ENCODE measurements at regions not wholly inside any gene's neighbourhood (a gene's known extent, or its start where the extent isn't known, plus 50 kb on each side); places are given as distances from the start of the nearest gene placed in this dataset.
"Not testable (repeated sequence)": the region's sequence is repeated elsewhere in the genome, so short reads cannot be mapped to it uniquely, and the experiment has no call there.

DNA sequence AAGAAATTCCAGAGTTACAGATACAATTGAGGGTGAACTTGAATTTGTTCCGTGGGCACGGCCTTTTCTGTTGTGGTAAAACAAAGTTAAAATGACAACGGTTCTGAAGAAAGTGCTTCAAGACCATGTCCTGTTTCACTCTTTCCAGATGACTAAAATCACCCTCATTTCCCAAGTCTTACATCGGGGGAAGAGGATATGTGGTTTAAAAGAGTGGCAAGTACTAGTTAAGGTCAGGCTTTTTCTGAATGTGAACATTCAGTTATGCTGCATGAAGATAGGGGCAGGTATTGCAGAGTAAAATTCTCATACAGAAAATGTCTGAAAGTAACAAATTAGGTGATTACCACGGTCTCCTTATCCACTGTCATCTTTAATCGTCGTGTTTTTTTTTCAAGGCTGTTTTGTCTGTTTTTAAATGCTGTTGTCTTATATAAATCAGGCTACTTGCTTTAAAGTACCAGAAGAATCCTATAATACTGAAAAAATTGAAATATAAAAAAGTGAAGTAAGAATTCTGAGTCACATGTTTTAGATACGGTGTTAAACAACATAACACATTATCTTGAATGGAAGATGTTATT, 236.6 kb upstream of the PLGLB2 start:
- intact Hi-C loops (cut with micrococcal nuclease); ATAC-seq; DNase-seq: not testable (repeated sequence)

DNA sequence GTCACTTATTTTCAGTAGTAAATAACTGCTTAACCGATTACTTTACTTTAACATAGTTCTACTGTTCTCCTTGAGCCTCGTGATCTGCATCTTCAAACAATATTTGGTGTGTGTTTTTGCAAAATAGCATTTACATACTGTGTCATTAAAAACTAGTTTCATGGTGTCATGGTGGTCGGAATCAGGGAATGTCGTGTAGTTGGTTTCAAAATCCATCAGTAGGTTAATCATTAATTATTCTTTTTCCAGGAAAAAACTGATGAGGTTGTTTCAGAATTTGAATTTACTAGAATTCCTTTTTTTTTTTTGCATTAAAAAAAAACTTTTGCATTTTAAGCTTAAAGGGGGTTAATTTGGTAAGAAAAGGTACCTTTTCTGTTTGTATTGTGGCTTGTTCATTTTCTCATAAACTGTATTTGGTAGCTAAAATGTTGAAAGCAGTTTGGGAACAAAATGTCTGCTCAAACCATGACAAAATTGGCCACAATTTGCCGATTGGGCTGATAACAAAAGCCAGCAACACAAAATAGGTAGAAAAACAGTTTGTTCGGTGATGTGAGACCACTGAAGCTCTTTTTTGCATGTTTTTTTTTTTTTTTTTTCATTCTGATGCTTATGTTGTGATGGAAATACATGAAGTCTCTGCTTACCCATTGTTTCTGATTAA, 234.9 kb upstream of the PLGLB2 start:
- ATAC-seq; intact Hi-C loops (cut with micrococcal nuclease); DNase-seq: not testable (repeated sequence)

DNA sequence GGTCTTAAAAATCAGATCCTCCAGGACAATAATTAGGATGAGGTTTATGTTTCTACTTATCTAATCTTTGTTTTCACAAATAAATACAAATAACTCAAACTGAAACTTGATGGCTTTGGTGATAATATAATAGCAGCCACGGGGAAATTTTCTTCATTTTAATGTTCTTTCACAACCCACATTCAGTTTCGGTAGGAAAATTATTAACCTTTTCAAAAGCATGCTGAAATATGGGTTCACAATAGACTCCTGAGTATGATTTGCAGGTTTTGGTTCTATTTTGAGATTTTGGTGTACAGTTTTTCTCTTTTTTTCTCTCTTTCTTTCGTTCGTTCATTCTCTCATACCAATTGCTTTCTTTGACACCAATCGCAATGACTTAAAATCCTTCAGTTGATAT, 233.9 kb upstream of the PLGLB2 start:
- intact Hi-C loops (cut with micrococcal nuclease), result not testable (repeated sequence)

DNA sequence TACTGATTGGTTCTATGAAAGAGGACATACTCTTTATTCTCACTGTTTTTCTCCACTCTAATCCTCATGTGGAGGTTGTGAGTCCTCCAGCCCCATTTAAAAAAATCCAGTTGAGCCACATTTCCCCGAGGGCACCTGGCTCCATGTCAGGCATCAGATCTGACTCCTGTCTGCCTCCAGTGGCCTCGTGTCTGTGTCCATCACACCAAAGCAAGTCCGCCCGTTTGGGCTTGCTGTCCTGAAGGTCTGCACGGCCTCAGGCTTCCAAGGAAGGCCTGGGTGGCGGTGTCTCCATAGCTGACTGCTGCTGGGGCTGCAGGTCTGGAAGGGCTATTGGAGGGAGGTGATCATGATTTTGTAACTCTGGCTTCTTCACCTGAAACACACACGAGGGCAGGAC, 233.4 kb upstream of the PLGLB2 start:
- DNase-seq; ATAC-seq; intact Hi-C loops (cut with micrococcal nuclease): not testable (repeated sequence)

More for the DNA sequence above, 233.9 kb upstream of the PLGLB2 start:
- DNase-seq, ATAC-seq: not testable (repeated sequence)

DNA sequence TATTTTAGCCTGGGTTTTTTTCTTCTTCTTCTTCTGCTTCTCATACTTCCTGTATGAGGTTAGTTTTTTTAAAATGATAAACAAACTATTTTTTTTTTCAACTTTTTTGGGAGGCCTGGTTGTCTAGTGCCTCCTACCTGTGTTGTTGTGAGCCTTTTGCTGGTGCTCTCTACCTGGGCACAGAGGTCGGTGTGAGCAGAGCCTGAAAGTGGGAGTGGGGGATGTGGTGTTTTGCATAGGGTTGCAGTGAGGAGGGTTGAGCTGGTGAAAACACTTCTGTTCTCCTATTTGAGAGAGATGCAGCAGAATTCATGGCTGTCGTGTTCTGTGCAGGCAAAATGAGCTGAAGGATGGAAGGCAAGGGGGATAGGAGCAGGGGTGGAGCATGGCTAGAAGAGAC, 232.7 kb upstream of the PLGLB2 start:
- DNase-seq; ATAC-seq; intact Hi-C loops (cut with micrococcal nuclease): not testable (repeated sequence)

DNA sequence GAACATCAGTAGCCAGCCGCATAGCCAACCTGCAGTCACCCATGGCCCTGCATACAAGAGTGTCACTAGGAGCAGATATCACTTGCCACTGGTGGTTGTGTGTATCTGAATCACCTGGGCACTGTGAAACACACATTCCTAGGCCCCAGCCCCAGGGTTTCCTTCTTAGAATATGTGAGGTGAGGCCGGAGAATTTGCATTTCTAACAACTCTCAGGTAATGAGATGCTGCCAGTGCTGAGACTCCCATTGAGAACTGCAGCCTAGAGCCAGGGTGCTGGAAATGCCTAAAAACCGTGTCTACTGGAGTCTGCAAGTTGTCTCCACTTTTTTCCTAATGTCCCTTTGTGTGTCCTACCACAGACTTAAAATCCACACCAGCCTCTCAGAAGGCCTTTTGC, 232.0 kb upstream of the PLGLB2 start:
- ATAC-seq; intact Hi-C loops (cut with micrococcal nuclease): not testable (repeated sequence)

DNA sequence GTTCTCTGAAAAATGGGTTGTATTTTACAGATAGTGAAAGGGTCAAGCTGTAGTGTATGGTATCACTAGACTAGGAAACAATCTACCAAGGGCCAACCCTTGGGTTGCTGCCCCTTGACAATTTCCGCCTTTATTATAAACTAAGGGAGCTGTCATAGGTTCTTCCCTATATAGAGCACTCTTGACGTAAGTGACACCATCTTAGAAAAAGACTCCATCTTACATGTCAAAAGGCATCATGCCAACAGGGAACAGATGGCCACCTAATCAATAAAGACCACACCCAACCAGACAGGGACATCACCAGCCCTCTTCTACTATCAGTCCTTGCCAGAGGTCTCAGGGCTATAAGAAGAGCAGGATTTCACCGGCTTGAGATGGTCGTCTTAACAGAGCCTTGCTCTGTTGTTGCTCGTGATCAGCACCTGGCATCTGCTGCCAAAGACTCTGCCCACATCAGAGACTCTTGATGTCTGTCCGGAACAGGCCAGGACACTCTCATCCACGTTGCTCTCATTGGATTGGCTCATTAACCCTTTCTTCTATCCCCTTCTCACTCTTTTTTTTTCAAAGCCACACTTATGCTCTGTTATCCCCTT, 231.4 kb upstream of the PLGLB2 start:
- ATAC-seq; DNase-seq; intact Hi-C loops (cut with micrococcal nuclease): not testable (repeated sequence)

More for the DNA sequence above, 232.0 kb upstream of the PLGLB2 start:
- not testable (repeated sequence) for DNase-seq

DNA sequence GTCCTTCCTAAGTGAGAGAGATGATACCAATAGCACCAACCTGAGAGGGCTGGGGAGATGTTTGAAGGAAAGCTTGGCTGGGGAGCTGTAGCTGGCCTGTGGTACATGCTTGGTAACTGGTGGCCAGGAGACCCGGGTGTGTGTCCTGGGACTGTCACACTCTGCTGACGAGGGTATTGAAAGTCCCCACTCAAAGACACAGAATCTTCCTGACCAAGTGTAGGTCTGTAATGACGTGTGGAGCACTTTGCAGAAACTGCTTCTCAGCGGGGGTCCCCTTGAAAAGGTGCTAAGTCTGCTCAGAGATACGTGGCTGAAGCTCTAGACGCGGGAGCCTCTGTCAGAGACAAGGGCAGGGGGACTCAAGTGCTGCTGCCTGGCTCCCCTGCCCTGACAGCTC, 230.4 kb upstream of the PLGLB2 start:
- DNase-seq; ATAC-seq; intact Hi-C loops (cut with micrococcal nuclease): not testable (repeated sequence)

DNA sequence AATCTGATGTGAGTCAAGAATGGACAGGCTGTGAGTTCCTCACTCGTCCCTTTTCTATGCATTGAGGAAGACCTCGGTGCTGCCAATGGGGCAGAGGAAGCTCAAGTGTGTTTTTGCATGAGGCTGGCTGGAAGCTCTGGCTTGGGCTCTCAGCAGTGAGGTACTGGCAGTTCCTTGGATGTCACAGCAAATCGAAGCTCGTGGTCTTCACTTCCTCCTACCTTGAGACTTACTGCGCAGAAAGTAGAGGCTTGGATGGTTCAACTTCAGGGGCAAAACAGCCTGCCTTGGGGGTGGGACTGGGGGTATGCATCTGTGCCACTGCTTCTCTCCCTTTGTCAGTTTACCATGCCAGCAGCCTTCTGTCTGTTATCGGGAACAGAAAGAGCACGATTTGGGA, 229.8 kb upstream of the PLGLB2 start:
- ATAC-seq; intact Hi-C loops (cut with micrococcal nuclease); DNase-seq: not testable (repeated sequence)

DNA sequence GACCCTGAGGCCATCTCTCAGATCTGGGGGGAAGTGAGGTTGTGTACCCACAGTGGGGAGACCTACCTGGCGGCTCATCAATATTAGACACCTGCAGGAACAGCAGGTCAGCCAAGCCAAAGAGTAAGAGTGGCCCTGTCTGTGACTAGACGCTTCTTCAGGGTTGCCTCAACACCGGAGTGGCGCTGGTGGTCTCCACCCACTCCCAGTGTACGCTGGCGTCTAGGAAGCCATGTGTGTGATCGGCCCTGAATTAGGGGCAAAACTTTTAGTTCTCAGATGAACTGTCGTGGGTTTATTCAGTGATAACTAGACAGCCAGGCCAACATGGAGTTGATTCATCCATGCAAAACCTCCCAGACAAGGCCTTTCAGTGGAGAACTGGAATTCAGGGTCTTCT, 229.3 kb upstream of the PLGLB2 start:
- intact Hi-C loops (cut with micrococcal nuclease); DNase-seq; ATAC-seq: not testable (repeated sequence)

DNA sequence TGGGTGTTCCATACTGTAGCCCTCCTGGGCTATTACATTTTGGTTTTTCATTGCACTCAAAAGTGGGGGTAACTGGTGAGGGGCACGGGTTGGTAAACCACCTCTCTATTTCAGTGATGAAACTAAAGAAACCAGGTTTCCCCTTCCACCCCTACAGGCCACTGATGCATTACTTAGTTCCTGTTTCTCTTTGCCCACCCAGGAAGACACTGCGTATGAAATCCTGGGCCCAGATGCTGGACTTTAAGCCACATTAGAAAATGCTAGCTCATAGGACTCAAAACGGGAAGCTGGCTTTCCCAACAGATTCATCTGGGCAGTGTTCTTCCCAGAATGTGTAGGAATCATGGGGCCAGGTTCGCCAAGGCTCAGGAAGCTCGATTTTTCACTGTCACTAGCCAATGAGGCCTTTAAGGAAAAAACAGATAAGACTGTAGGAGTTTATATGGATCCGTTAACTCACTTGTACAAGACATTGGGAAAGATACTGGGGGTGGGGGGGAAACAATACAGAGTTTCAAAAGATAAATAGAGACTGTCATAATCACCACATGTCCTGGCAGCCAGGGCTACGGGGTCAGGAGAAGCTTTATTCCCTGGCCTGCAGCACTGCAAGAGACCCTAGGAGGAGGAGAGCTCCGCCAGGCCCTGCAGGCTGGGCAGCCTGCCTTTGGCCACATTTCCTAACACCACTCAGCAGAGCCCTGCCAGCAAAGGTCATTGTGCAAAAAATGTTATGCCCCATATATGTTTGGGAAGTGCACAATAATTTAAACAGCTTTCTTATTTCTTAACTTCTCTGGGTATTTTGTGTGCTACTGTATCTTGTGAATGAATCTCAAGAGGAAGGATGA, 228.5 kb upstream of the PLGLB2 start:
- intact Hi-C loops (cut with micrococcal nuclease); DNase-seq: not testable (repeated sequence)
- peak; percentile 47 for ATAC-seq

DNA sequence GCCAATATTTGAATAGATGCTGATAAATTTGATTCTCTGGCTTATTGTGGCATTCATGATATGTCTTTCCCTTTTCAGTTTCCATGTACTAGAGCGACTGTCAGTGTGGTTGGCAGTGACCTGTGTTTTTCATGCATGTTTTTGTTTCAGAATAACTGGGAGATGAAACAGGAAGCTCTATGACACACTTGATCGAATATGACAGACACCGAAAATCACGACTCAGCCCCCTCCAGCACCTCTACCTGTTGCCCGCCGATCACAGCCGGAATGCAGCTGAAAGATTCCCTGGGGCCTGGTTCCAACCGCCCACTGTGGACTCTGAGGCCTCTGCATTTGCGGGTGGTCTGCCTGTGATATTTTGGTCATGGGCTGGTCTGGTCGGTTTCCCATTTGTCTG, 226.8 kb upstream of the PLGLB2 start:
- ATAC-seq; intact Hi-C loops (cut with micrococcal nuclease); DNase-seq: not testable (repeated sequence)

DNA sequence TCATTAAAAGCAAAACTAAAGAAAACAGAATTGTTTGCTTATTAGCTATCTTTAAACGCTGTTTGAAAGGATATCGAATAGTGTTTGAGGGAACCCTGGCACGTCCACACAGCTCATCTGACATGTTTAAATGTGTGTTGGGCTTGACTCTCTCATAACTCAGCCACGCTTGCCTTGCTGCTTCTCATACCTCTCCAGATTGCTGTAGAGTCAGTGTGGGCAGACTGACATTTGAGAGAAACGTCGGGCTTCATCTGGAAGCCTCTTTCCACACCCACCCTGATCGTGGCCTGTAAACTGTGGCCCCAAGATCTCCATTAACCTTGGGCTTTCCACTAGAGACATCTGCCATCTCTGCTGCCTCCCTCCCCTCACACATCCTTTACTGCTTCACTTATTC, 226.4 kb upstream of the PLGLB2 start:
- DNase-seq, ATAC-seq: not testable (repeated sequence)

DNA sequence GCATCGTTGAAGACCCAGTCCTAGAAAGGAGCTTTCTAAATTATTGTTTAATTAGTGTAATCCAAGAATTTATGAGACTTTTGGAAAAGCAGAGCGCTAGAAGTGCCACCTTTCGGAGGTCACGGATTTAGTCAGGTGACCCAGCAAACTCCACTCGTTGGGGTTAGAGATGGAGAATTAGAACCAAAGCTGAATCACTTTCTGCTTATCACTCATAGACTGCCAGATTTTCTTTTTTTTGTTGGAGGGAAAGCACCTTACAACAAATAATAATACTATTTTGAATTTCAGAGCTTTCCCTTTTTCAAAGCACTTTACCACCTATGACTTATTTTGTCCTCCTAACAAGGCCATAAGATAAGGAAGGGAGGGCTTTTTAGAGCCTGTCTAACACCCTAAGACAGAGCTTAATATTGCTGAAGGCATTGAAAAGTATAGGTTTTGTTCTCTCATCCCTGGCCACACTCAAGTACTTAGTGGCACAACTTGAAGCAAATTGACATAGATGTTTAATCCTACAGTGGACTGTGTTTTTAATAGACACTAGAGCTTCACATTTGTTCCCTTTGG, 223.2 kb upstream of the PLGLB2 start:
- DNase-seq; ATAC-seq; intact Hi-C loops (cut with micrococcal nuclease): not testable (repeated sequence)

More for the DNA sequence above, 226.4 kb upstream of the PLGLB2 start:
- intact Hi-C loops (cut with micrococcal nuclease), result not testable (repeated sequence)

DNA sequence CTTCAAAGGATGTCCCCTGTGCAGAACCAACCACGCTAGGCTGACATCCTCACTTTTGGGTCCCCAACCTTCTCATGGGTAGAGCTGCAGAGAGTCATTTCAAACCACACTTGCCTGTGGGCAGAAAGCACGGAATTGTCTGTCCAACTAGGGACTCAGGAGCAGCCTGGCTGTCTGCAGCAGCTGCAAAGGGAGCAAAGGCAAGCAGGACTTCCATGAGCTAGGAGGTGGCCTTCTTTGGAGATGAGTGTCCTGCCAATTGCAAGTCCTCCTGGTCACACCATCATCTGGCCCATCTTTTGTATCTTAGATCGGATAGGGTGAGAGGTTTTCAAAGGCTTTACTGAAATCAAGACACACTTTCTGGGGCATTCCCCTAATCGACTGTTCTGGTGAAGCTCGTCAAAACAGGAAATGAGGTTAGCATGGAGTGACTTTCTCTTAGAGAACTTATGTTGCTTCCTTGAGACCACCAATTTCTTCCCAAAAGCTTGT, 222.3 kb upstream of the PLGLB2 start:
- DNase-seq; ATAC-seq; intact Hi-C loops (cut with micrococcal nuclease): not testable (repeated sequence)

DNA sequence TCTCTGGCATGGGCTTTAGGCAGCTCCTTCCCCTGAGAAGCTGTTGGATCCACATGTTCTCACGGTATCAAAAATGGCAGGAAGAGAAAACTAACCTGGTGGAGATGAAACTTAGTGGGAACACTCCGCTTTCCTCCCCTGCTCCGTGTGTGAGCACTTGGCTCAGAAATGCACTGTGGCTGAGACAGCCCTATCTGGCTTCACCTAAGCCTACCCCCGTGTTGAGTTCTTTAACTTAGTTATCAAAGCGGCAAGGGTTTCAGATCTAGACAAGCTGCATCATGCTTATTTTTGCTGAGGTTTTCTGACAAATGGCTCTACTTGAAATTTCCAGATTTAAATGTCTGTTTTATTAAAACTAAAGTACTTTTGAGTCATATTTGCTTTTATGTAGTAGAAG, 221.6 kb upstream of the PLGLB2 start:
- intact Hi-C loops (cut with micrococcal nuclease); ATAC-seq; DNase-seq: not testable (repeated sequence)

DNA sequence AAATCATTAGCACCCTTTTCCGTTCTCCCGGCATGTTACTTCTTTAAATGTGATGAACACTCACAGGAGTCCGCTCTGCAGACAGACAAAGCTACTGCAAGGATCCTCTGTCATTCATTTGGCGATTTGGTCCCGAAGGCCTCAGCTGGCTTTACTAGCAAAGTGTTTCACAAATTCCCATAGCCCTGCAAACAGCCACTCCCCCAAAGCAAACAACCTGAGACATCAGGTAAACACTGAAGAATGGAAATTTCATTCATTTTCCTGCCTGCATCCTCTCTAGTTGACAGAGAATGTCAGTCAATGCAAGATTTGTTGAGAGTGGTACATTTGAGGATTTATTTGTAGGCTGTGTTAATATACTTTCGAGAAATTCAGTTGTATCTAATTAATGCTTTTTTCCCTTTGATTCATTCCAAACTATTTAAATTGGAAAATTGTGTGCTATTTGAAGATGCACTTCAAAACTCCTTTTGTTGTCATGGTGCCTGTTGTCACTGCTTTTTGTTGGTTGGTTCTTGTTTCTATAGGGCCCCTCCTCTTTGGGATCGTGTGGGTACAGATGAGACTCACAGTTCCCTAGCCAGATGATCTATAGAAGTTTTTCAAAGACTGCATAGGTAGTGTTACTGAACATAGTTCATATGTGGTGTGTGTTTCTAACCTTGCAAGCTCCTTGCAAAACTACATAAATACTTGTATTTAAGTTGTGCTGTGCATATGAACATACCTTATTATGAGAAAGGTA, 215.7 kb upstream of the PLGLB2 start:
- ATAC-seq, result not testable (repeated sequence)

More for the DNA sequence above, 215.7 kb upstream of the PLGLB2 start:
- intact Hi-C loops (cut with micrococcal nuclease); DNase-seq: not testable (repeated sequence)

All from left ventricle myocardium superior (tissue), 1 donor.